HEK293 (cell line): ENCODE measurements at regions not wholly inside any gene's neighbourhood (a gene's known extent, or its start where the extent isn't known, plus 50 kb on each side); places are given as distances from the start of the nearest gene placed in this dataset.

Experiments used
- CTCF ChIP-seq: fragments of 450-650 bp; formaldehyde crosslinking; IDR thresholded peaks from 2 replicates; pipeline ENCODE4 v1.5.1; 2016; ENCODE audit warnings: missing biosample characterization, missing genetic modification characterization
- GLI2 ChIP-seq: fragments of 450-650 bp; formaldehyde crosslinking; IDR thresholded peaks from 2 replicates; pipeline ENCODE4; 2017; ENCODE audit warnings: missing biosample characterization, missing genetic modification characterization, low read depth, borderline replicate concordance
- KLF1 ChIP-seq: fragments of 450-650 bp; formaldehyde crosslinking; IDR thresholded peaks from 2 replicates; pipeline ENCODE4 v1.5.1; 2016; ENCODE audit warnings: missing biosample characterization, missing genetic modification characterization
- KLF16 ChIP-seq: fragments of 450-650 bp; formaldehyde crosslinking; IDR thresholded peaks from 2 replicates; pipeline ENCODE4 v1.5.1; 2017; ENCODE audit warnings: missing biosample characterization, missing genetic modification characterization
- REST ChIP-seq: fragments of 450-650 bp; formaldehyde crosslinking; IDR thresholded peaks from 2 replicates; pipeline ENCODE4 v1.5.1; 2016; ENCODE audit warnings: missing biosample characterization, missing genetic modification characterization
- SETDB1 ChIP-seq: IDR thresholded peaks from one replicate; pipeline ENCODE4 v1.6.1; 2017; ENCODE audit warnings: mild to moderate bottlenecking, low read length, moderate library complexity, mixed read lengths; ENCODE audit not compliant: insufficient read length
- TCF7L2 ChIP-seq: IDR thresholded peaks from 2 replicates; pipeline ENCODE4 v1.6.1; 2011; ENCODE audit warnings: low read depth, mild to moderate bottlenecking, inconsistent platforms, low read length, moderate library complexity, borderline replicate concordance
- TSHZ1 ChIP-seq: fragments of 450-650 bp; formaldehyde crosslinking; IDR thresholded peaks from 2 replicates; pipeline ENCODE4 v1.5.1; 2016; ENCODE audit warnings: missing biosample characterization, missing genetic modification characterization, borderline replicate concordance
- ZNF138 ChIP-seq: fragments of 450-650 bp; formaldehyde crosslinking; IDR thresholded peaks from 2 replicates; pipeline ENCODE4 v1.5.1; 2016; ENCODE audit warnings: missing biosample characterization, missing genetic modification characterization, borderline replicate concordance
- ZNF18 ChIP-seq: fragments of 450-650 bp; formaldehyde crosslinking; IDR thresholded peaks from 2 replicates; pipeline ENCODE4 v1.5.1; 2016; ENCODE audit warnings: missing biosample characterization, missing genetic modification characterization
- ZNF660 ChIP-seq: fragments of 450-650 bp; IDR thresholded peaks from 2 replicates; pipeline ENCODE4 v1.5.1; 2018; ENCODE audit warnings: missing biosample characterization, mild to moderate bottlenecking, missing genetic modification characterization
- ZNF792 ChIP-seq: fragments of 450-650 bp; formaldehyde crosslinking; IDR thresholded peaks from 2 replicates; pipeline ENCODE4 v1.5.1; 2016; ENCODE audit warnings: missing biosample characterization, missing genetic modification characterization

GRCh38 chr4:121269001-121269400, 104.9 kb upstream of the TNIP3 start:
- TF ChIP-seq TSHZ1 (tag by site-specific recombination) = no peak
- no peak for TF ChIP-seq CTCF (tag by site-specific recombination)
- TF ChIP-seq ZNF792 = no peak
- TF ChIP-seq ZNF138 (tag by site-specific recombination) = no peak
- no peak for TF ChIP-seq GLI2 (tag by site-specific recombination)
- TF ChIP-seq KLF16 (tag by site-specific recombination) = no peak
- no peak for TF ChIP-seq REST (tag by site-specific recombination)
- TF ChIP-seq ZNF660 (tag by site-specific recombination) = no peak
- no peak for TF ChIP-seq TCF7L2
- no peak for TF ChIP-seq ZNF18 (tag by site-specific recombination)
- no peak for TF ChIP-seq KLF1 (tag by site-specific recombination)
- TF ChIP-seq SETDB1 = no peak
